Skin epidermis (tissue), 12 donors: ENCODE measurements at regions not wholly inside any gene's neighbourhood (a gene's known extent, or its start where the extent isn't known, plus 50 kb on each side); places are given as distances from the start of the nearest gene placed in this dataset.

Source experiments
- H3K27ac ChIP-seq, 21 experiments: fragments of 200-600 bp; sonication (generic) in 11 of 21; one replicate each; pipeline ENCODE4 v1.5.0; 2020; ENCODE audit warnings: mild to moderate bottlenecking in 3 of 21, inconsistent platforms in 2 of 21, moderate library complexity in 2 of 21
- H3K4me3 ChIP-seq, 7 experiments: fragments of 200-600 bp; sonication (generic) in 2 of 7; one replicate each; pipeline ENCODE4 v1.5.0; 2020; ENCODE audit warnings: inconsistent platforms in 2 of 7, mild to moderate bottlenecking in 2 of 7, moderate library complexity in 1 of 7

DNA sequence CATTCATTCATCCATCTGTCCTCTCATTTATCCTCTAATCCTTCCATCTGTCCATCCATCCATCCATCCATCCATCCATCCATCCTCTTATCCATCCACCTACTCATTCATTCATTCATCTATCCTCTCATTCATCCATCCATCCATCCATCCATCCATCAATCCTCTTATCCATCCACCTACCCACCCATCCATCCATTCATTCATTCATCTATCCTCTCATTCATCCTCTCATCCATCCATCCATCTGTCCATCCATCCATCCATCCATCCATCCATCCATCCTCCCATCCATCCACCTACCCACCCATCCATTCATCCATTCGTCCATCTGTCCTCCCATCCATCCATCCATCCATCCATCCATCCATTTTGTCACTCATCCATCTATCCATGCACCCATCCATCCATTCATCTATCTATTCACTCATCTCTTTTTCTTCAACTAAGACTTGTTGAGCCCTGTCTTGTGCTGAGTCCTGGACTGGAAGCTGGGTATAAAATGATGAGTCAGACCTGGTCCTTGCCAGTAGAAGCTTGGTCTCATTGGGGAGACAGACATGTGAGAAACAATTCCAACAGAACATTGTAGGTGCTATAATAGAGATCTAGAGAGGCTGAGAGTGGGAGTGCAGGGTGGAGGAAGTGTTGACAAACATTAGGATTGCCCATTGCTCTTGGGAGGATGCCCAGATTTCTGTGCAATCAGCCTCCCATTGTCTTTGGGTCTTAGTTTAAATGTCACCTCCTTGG is 55.0 kb upstream of the IER5L start:
- Histone ChIP-seq H3K27ac (no peak overlapping the region), H3K4me3 (no peak overlapping the region)

DNA sequence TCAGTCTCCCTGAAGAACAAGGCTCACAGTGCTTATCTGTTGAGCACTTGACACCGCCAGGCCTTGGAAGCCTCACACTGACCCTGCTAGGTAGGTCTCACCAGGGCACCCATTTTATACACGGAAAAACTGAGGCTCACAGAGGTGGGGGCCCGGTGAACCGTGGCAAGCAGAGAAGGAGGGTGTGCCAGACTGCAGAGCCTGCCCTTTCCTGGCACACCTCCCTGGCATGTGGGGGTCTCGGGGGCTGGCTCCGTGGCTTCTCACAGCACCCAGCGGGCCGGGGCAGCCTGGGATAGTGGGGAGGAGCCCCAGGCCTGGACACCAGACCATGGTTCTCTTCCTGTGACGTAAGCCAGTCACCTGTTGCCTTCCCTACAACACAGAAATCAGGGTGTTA is 53.7 kb upstream of the IER5L start:
- no peak overlapping the region for H3K4me3 ChIP-seq
- H3K27ac ChIP-seq = no peak overlapping the region

DNA sequence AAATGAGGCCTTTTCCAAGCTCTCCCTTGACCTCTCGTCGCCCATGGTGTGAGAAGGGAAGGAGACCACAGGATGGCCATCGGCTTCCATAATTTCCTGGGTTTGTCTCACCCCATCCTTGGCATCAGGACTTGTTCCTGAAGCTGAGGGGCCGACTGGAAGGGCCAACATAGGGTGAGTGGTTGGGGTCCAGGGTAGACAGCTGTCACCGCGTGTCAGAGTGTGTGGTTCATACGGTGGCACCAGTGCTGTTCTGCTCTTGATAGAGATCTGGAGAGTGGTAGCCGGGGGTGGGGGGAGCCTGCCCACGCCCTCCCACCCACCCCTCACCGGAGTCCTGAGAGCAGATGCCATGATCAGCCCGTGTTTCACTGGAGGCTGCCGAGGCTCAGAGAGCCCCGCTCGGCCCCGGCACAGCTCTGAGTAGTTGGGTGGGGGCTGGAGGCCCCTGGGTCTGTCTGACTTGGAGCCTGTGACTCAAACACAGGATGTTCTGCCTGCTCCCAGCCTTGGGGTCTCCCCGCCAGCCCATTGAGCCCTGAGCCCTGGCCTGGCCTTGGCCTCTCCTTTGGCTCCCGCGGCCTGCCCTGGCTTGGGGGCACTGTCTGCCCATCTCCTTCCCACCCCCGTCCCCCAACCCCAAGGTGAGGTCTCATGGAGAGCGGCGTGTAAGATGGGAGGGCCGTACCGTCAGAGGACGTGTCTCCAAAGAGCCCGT is 53.1 kb upstream of the IER5L start:
- Histone ChIP-seq H3K27ac (no peak overlapping the region), H3K4me3 (no peak overlapping the region)

DNA sequence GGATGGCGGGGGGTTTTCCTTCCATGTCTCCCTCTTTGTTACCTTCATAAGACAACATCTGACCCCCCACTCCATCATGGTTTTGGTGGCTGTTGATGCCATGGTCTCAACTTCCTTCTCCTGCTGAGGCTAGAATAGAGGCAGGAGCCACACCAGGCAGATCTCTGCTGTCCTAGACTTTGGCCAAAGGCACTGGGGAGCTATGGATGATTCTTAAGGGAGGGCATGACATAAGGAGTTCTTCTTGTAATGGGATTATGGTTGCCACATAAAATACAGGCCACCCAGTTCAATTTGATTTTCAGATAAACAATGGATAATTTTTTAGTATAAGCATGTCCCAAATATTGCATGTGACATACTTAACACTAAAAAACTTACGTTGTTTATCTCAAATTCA is 52.2 kb upstream of the IER5L start:
- Histone ChIP-seq H3K27ac (no peak overlapping the region), H3K4me3 (no peak overlapping the region)
